Kidney (tissue), 13 donors: ENCODE measurements at regions not wholly inside any gene's neighbourhood (a gene's known extent, or its start where the extent isn't known, plus 50 kb on each side); places are given as distances from the start of the nearest gene placed in this dataset.

Experiments
- DNase-seq, 5 donors: peaks; one replicate each; pipeline ENCODE4 v3.0.0-alpha.2; 2013 to 2020
- FAIRE-seq: peaks from 2 replicates; lab custom pipeline; 2012; peaks lifted over from hg19 to GRCh38; lab: Jason Lieb, UNC
- H3K27ac ChIP-seq, 2 donors: one replicate each; pipeline ENCODE4 v1.7.0; 2013; ENCODE audit warnings: low read depth in 2 of 2, low read length in 2 of 2, inconsistent platforms in 1 of 2
- H3K27me3 ChIP-seq: one replicate; pipeline ENCODE4 v1.7.1; 2013; ENCODE audit warnings: low read length, inconsistent platforms; ENCODE audit not compliant: control insufficient read depth, insufficient read depth
- H3K36me3 ChIP-seq, 3 donors: one replicate each; pipeline versions ENCODE4 v1.7.0 to v1.7.1; 2013; ENCODE audit warnings: low read length in 3 of 3, control low read depth in 1 of 3, inconsistent platforms in 1 of 3; ENCODE audit not compliant: insufficient read depth in 3 of 3, control insufficient read depth in 2 of 3
- H3K4me1 ChIP-seq, 3 donors: one replicate each; pipeline versions ENCODE4 v1.7.0 to v1.7.1; 2013; ENCODE audit warnings: low read length in 3 of 3, inconsistent platforms in 1 of 3, low read depth in 1 of 3; ENCODE audit not compliant: control insufficient read depth in 2 of 3, insufficient read depth in 2 of 3
- H3K4me3 ChIP-seq, 3 donors: one replicate each; pipeline versions ENCODE4 v1.7.0 to v1.8.1; 2013; ENCODE audit warnings: low read length in 3 of 3, control low read depth in 1 of 3, inconsistent platforms in 1 of 3
- H3K9ac ChIP-seq, 3 donors: one replicate each; pipeline versions ENCODE4 v1.7.0 to v1.7.1; 2013; ENCODE audit warnings: low read length in 3 of 3, control low read depth in 1 of 3, inconsistent platforms in 1 of 3
- H3K9me3 ChIP-seq, 3 donors: one replicate each; pipeline versions ENCODE4 v1.7.0 to v1.7.1; 2013; ENCODE audit warnings: low read length in 3 of 3, control low read depth in 1 of 3, inconsistent platforms in 1 of 3; ENCODE audit not compliant: control insufficient read depth in 2 of 3, insufficient read depth in 1 of 3
- CTCF ChIP-seq: IDR thresholded peaks from 3 replicates; pipeline ENCODE4 v1.5.1; 2012; ENCODE audit warnings: mild to moderate bottlenecking, moderate library complexity, borderline replicate concordance; ENCODE audit not compliant: insufficient read depth; ENCODE audit errors: extremely low read depth
- intact Hi-C: fragments of 100-400 bp; cut with DNase I; formaldehyde crosslinking; loops from one replicate; pipeline ENCODE4 v1.11.1; 2022
- donor health status: control.
- donor health status: control.
- donor health status: control.
- donor health status: control.
- donor health status: control.
- donor health status: DM: yes; HTN: yes; CAD: no.
- donor health status: Normal renal cell carcinoma (clear cell type).

- Histone ChIP-seq H3K27me3 (no peaks in the 10 kb centered on the region), H3K9ac (no peak overlapping the region), H3K9me3 (no peaks in the 10 kb centered on the region), H3K4me1 (no peaks in the 10 kb centered on the region), H3K27ac (no peak overlapping the region), H3K36me3 (no peaks in the 10 kb centered on the region), H3K4me3 (no peak overlapping the region)
- intact Hi-C loops: no loop called here
- no peak for TF ChIP-seq CTCF
- FAIRE-seq (no peak), DNase-seq (no peak)
These were observed 498.6 kb downstream of the SLC16A7 start for GRCh38 chr12:60094436-60094835.

- Histone ChIP-seq H3K9me3 (no peaks in the 10 kb centered on the region), H3K36me3 (no peaks in the 10 kb centered on the region), H3K9ac (no peak overlapping the region), H3K4me3 (no peak overlapping the region), H3K27ac (no peak overlapping the region), H3K27me3 (no peaks in the 10 kb centered on the region), H3K4me1 (no peaks in the 10 kb centered on the region)
- TF ChIP-seq CTCF: no peak
- FAIRE-seq: no peak
- intact Hi-C loops: no loop called here
- no peak for DNase-seq
These were observed 500.9 kb downstream of the SLC16A7 start for GRCh38 chr12:60096727-60097126.

GRCh38 chr12:60100160-60100559 lies 504.3 kb downstream of the SLC16A7 start:
- FAIRE-seq (no peak), DNase-seq (no peak)
- Histone ChIP-seq H3K4me3 (no peak overlapping the region), H3K9ac (no peak overlapping the region), H3K9me3 (no peaks in the 10 kb centered on the region), H3K27me3 (no peaks in the 10 kb centered on the region), H3K4me1 (no peaks in the 10 kb centered on the region), H3K27ac (no peak overlapping the region), H3K36me3 (no peaks in the 10 kb centered on the region)
- no peak for TF ChIP-seq CTCF
- intact Hi-C loops: no loop called here

GRCh38 chr12:60100852-60101251 lies 505.0 kb downstream of the SLC16A7 start:
- no peak for DNase-seq
- FAIRE-seq: no peak
- no peaks in the 10 kb centered on the region for H3K4me1 ChIP-seq
- no peaks in the 10 kb centered on the region for H3K27me3 ChIP-seq
- no peak overlapping the region for H3K27ac ChIP-seq
- H3K36me3 ChIP-seq: no peaks in the 10 kb centered on the region
- H3K9ac ChIP-seq: no peak overlapping the region
- no peak overlapping the region for H3K4me3 ChIP-seq
- H3K9me3 ChIP-seq: no peaks in the 10 kb centered on the region
- intact Hi-C loops: no loop called here
- TF ChIP-seq CTCF: no peak
